ENCODE measurements at regions not wholly inside any gene's neighbourhood (a gene's known extent, or its start where the extent isn't known, plus 50 kb on each side); places are given as distances from the start of the nearest gene placed in this dataset.

GRCh38 chr5:178786859-178787499, 56.5 kb upstream of the ZNF354A start:
- H3K4me1 ChIP-seq (ENCODE audit: insufficient read depth), result no peaks in the 10 kb centered on the region
- Mint-ChIP-seq H3K36me3 (ENCODE audit: low read depth) (peaks cover 31% of the 10 kb centered on the region), H3K9me3 (peaks cover 97% of the 10 kb centered on the region), H3K27ac (no peak overlapping the region), H3K4me1 (no peaks in the 10 kb centered on the region), H3K4me3 (no peak overlapping the region), H3K27me3 (ENCODE audit: insufficient read depth, low read depth, poor library complexity) (peaks cover 2% of the 10 kb centered on the region)
- H3K79me2 ChIP-seq (replicated peaks; ENCODE audit: insufficient read depth), result no peaks in the 10 kb centered on the region
- no peak overlapping the region for H3K4me2 ChIP-seq
- no peak for ATAC-seq
- H3F3A ChIP-seq (replicated peaks; ENCODE audit: low read depth), result no peaks in the 10 kb centered on the region
- H2AFZ ChIP-seq, result no peak overlapping the region
- H3K4me3 ChIP-seq, result no peak overlapping the region
- H4K20me1 ChIP-seq (replicated peaks; ENCODE audit: insufficient read depth), result no peaks in the 10 kb centered on the region
- H3K27me3 ChIP-seq (ENCODE audit: insufficient read depth), result no peaks in the 10 kb centered on the region
- DNase-seq (ENCODE audit: low spot score), result no peak
- no peak overlapping the region for H3K27ac ChIP-seq (ENCODE audit: low read depth)
- H3K9me2 ChIP-seq (ENCODE audit: insufficient read depth), result no peaks in the 10 kb centered on the region
- TF ChIP-seq POLR2AphosphoS5 (IDR thresholded peaks at IDR 0.05; ENCODE audit: low read depth) (no peak), EZH2 (IDR thresholded peaks at IDR 0.05; ENCODE audit: low read depth, unreplicated experiment) (no peak), ZNF331 (CRISPR knock-in tag; IDR thresholded peaks at IDR 0.05; ENCODE audit: low read depth) (no peak), NANOG (IDR thresholded peaks at IDR 0.05; ENCODE audit: borderline replicate concordance) (no peak), ETS1 (IDR thresholded peaks at IDR 0.05) (no peak), STAT1 (IDR thresholded peaks at IDR 0.05; ENCODE audit: unreplicated experiment) (no peak), CREB1 (CRISPR knock-in tag; IDR thresholded peaks at IDR 0.05; ENCODE audit: low read depth) (no peak), ZNF462 (CRISPR knock-in tag; IDR thresholded peaks at IDR 0.05) (no peak), EZH2phosphoT487 (IDR thresholded peaks at IDR 0.05; ENCODE audit: unreplicated experiment) (no peak), REST (IDR thresholded peaks at IDR 0.05; ENCODE audit: unreplicated experiment) (no peak), JUNB (IDR thresholded peaks at IDR 0.05; ENCODE audit: unreplicated experiment) (no peak), ZNF114 (CRISPR knock-in tag; IDR thresholded peaks at IDR 0.05) (no peak), CTCF (conservative IDR thresholded peaks at IDR 0.05; ENCODE audit: low read depth in 2 of 2) (no peak)
- H3K36me3 ChIP-seq (ENCODE audit: insufficient read depth), result no peaks in the 10 kb centered on the region
